ENCODE measurements at regions not wholly inside any gene's neighbourhood (a gene's known extent, or its start where the extent isn't known, plus 50 kb on each side); places are given as distances from the start of the nearest gene placed in this dataset.

- Histone ChIP-seq H3K36me3 (ENCODE audit: insufficient read depth) (no peaks in the 10 kb centered on the region), H3K4me3 (no peak overlapping the region), H3K27ac (ENCODE audit: low read depth) (no peak overlapping the region), H3K4me2 (no peak overlapping the region), H3K79me2 (replicated peaks; ENCODE audit: insufficient read depth) (no peaks in the 10 kb centered on the region), H3F3A (replicated peaks; ENCODE audit: low read depth) (no peaks in the 10 kb centered on the region), H4K20me1 (replicated peaks; ENCODE audit: insufficient read depth) (no peaks in the 10 kb centered on the region), H2AFZ (no peak overlapping the region), H3K9me2 (ENCODE audit: insufficient read depth) (no peaks in the 10 kb centered on the region), H3K4me1 (ENCODE audit: insufficient read depth) (no peaks in the 10 kb centered on the region), H3K27me3 (ENCODE audit: insufficient read depth) (no peaks in the 10 kb centered on the region)
- ATAC-seq (no peak), DNase-seq (ENCODE audit: low spot score) (no peak)
- TF ChIP-seq CREB1 (CRISPR knock-in tag; IDR thresholded peaks at IDR 0.05; ENCODE audit: low read depth) (no peak), STAT1 (IDR thresholded peaks at IDR 0.05; ENCODE audit: unreplicated experiment) (no peak), JUNB (IDR thresholded peaks at IDR 0.05; ENCODE audit: unreplicated experiment) (no peak), ZNF331 (CRISPR knock-in tag; IDR thresholded peaks at IDR 0.05; ENCODE audit: low read depth) (no peak), REST (IDR thresholded peaks at IDR 0.05; ENCODE audit: unreplicated experiment) (no peak), NANOG (IDR thresholded peaks at IDR 0.05; ENCODE audit: borderline replicate concordance) (no peak), EZH2phosphoT487 (IDR thresholded peaks at IDR 0.05; ENCODE audit: unreplicated experiment) (no peak), ZNF114 (CRISPR knock-in tag; IDR thresholded peaks at IDR 0.05) (no peak), POLR2AphosphoS5 (IDR thresholded peaks at IDR 0.05; ENCODE audit: low read depth) (no peak), EZH2 (IDR thresholded peaks at IDR 0.05; ENCODE audit: low read depth, unreplicated experiment) (no peak)
- TF ChIP-seq, protein P1, sequence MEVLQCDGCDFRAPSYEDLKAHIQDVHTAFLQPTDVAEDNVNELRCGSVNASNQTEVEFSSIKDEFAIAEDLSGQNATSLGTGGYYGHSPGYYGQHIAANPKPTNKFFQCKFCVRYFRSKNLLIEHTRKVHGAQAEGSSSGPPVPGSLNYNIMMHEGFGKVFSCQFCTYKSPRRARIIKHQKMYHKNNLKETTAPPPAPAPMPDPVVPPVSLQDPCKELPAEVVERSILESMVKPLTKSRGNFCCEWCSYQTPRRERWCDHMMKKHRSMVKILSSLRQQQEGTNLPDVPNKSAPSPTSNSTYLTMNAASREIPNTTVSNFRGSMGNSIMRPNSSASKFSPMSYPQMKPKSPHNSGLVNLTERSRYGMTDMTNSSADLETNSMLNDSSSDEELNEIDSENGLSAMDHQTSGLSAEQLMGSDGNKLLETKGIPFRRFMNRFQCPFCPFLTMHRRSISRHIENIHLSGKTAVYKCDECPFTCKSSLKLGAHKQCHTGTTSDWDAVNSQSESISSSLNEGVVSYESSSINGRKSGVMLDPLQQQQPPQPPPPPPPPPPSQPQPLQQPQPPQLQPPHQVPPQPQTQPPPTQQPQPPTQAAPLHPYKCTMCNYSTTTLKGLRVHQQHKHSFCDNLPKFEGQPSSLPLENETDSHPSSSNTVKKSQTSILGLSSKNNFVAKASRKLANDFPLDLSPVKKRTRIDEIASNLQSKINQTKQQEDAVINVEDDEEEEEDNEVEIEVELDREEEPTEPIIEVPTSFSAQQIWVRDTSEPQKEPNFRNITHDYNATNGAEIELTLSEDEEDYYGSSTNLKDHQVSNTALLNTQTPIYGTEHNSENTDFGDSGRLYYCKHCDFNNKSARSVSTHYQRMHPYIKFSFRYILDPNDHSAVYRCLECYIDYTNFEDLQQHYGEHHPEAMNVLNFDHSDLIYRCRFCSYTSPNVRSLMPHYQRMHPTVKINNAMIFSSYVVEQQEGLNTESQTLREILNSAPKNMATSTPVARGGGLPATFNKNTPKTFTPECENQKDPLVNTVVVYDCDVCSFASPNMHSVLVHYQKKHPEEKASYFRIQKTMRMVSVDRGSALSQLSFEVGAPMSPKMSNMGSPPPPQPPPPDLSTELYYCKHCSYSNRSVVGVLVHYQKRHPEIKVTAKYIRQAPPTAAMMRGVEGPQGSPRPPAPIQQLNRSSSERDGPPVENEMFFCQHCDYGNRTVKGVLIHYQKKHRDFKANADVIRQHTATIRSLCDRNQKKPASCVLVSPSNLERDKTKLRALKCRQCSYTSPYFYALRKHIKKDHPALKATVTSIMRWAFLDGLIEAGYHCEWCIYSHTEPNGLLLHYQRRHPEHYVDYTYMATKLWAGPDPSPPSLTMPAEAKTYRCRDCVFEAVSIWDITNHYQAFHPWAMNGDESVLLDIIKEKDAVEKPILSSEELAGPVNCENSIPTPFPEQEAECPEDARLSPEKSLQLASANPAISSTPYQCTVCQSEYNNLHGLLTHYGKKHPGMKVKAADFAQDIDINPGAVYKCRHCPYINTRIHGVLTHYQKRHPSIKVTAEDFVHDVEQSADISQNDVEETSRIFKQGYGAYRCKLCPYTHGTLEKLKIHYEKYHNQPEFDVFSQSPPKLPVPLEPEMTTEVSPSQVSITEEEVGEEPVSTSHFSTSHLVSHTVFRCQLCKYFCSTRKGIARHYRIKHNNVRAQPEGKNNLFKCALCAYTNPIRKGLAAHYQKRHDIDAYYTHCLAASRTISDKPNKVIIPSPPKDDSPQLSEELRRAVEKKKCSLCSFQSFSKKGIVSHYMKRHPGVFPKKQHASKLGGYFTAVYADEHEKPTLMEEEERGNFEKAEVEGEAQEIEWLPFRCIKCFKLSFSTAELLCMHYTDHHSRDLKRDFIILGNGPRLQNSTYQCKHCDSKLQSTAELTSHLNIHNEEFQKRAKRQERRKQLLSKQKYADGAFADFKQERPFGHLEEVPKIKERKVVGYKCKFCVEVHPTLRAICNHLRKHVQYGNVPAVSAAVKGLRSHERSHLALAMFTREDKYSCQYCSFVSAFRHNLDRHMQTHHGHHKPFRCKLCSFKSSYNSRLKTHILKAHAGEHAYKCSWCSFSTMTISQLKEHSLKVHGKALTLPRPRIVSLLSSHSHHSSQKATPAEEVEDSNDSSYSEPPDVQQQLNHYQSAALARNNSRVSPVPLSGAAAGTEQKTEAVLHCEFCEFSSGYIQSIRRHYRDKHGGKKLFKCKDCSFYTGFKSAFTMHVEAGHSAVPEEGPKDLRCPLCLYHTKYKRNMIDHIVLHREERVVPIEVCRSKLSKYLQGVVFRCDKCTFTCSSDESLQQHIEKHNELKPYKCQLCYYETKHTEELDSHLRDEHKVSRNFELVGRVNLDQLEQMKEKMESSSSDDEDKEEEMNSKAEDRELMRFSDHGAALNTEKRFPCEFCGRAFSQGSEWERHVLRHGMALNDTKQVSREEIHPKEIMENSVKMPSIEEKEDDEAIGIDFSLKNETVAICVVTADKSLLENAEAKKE (CRISPR knock-in tag; IDR thresholded peaks at IDR 0.05): no peak
- TF ChIP-seq, protein P2, sequence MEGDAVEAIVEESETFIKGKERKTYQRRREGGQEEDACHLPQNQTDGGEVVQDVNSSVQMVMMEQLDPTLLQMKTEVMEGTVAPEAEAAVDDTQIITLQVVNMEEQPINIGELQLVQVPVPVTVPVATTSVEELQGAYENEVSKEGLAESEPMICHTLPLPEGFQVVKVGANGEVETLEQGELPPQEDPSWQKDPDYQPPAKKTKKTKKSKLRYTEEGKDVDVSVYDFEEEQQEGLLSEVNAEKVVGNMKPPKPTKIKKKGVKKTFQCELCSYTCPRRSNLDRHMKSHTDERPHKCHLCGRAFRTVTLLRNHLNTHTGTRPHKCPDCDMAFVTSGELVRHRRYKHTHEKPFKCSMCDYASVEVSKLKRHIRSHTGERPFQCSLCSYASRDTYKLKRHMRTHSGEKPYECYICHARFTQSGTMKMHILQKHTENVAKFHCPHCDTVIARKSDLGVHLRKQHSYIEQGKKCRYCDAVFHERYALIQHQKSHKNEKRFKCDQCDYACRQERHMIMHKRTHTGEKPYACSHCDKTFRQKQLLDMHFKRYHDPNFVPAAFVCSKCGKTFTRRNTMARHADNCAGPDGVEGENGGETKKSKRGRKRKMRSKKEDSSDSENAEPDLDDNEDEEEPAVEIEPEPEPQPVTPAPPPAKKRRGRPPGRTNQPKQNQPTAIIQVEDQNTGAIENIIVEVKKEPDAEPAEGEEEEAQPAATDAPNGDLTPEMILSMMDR (conservative IDR thresholded peaks at IDR 0.05; ENCODE audit: low read depth in 2 of 2): no peak
- TF ChIP-seq, protein P3, sequence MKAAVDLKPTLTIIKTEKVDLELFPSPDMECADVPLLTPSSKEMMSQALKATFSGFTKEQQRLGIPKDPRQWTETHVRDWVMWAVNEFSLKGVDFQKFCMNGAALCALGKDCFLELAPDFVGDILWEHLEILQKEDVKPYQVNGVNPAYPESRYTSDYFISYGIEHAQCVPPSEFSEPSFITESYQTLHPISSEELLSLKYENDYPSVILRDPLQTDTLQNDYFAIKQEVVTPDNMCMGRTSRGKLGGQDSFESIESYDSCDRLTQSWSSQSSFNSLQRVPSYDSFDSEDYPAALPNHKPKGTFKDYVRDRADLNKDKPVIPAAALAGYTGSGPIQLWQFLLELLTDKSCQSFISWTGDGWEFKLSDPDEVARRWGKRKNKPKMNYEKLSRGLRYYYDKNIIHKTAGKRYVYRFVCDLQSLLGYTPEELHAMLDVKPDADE (IDR thresholded peaks at IDR 0.05): no peak
- Mint-ChIP-seq H3K4me3 (no peak overlapping the region), H3K27me3 (ENCODE audit: insufficient read depth, low read depth, poor library complexity) (no peaks in the 10 kb centered on the region), H3K9me3 (no peaks in the 10 kb centered on the region), H3K27ac (no peak overlapping the region), H3K36me3 (ENCODE audit: low read depth) (no peaks in the 10 kb centered on the region), H3K4me1 (peaks cover 10% of the 10 kb centered on the region)
Measured at GRCh38 chr13:104833221-104833620, 1702.2 kb downstream of the EFNB2 start.

Data from GM23338 (cell line).